ENCODE measurements at regions not wholly inside any gene's neighbourhood (a gene's known extent, or its start where the extent isn't known, plus 50 kb on each side); places are given as distances from the start of the nearest gene placed in this dataset.

GRCh38 chr10:43900571-43900970 is 251.9 kb upstream of the ZNF32 start:
- TF ChIP-seq, protein P1, sequence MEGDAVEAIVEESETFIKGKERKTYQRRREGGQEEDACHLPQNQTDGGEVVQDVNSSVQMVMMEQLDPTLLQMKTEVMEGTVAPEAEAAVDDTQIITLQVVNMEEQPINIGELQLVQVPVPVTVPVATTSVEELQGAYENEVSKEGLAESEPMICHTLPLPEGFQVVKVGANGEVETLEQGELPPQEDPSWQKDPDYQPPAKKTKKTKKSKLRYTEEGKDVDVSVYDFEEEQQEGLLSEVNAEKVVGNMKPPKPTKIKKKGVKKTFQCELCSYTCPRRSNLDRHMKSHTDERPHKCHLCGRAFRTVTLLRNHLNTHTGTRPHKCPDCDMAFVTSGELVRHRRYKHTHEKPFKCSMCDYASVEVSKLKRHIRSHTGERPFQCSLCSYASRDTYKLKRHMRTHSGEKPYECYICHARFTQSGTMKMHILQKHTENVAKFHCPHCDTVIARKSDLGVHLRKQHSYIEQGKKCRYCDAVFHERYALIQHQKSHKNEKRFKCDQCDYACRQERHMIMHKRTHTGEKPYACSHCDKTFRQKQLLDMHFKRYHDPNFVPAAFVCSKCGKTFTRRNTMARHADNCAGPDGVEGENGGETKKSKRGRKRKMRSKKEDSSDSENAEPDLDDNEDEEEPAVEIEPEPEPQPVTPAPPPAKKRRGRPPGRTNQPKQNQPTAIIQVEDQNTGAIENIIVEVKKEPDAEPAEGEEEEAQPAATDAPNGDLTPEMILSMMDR (conservative IDR thresholded peaks at IDR 0.05) = no peak
- TF ChIP-seq ZFX (IDR thresholded peaks at IDR 0.05) = no peak
